ENCODE measurements at regions not wholly inside any gene's neighbourhood (a gene's known extent, or its start where the extent isn't known, plus 50 kb on each side); places are given as distances from the start of the nearest gene placed in this dataset.

DNA sequence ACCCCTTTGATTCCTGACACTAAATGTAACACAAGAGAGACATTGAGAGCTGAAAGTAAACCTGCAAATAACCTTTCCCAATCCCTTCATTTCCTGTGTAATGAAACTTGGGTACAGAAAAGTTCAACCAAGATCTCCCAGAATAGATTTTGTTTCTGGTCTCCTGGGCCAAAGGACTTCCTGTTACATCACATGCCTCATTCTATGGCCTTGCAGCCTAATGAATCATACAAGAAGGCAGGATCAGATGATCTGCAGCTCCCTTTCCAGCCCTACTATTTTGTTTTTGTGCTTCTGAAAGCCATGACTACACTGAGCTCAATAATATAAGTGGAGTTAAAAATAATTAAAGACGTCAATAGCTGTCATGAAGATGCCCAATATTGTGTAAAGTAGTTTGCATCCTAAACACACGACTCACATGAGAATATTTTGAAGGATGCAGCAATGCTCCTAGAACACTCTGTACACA, 73.4 kb upstream of the NOX3 start:
- no peak overlapping the region for H3K4me3 Mint-ChIP-seq (ENCODE audit: unreplicated experiment)
- DNase-seq (ENCODE audit: low spot score): no peak
- H3K4me1 Mint-ChIP-seq (ENCODE audit: unreplicated experiment): peaks cover 6% of the 10 kb centered on the region
- H3K9me3 Mint-ChIP-seq (ENCODE audit: unreplicated experiment): no peaks in the 10 kb centered on the region
- no peak for TF ChIP-seq CTCF (IDR thresholded peaks at IDR 0.05; ENCODE audit: unreplicated experiment)
- no peak overlapping the region for H3K27ac Mint-ChIP-seq (ENCODE audit: unreplicated experiment)
- H3K27me3 Mint-ChIP-seq (ENCODE audit: unreplicated experiment): peaks cover 2% of the 10 kb centered on the region
- no peaks in the 10 kb centered on the region for H3K36me3 Mint-ChIP-seq (ENCODE audit: low read depth, unreplicated experiment)

GRCh38 chr6:155528335-155528734, 72.7 kb upstream of the NOX3 start:
- Mint-ChIP-seq H3K27ac (ENCODE audit: unreplicated experiment) (no peak overlapping the region), H3K27me3 (ENCODE audit: unreplicated experiment) (peaks cover 2% of the 10 kb centered on the region), H3K9me3 (ENCODE audit: unreplicated experiment) (no peaks in the 10 kb centered on the region), H3K36me3 (ENCODE audit: low read depth, unreplicated experiment) (no peaks in the 10 kb centered on the region), H3K4me3 (ENCODE audit: unreplicated experiment) (no peak overlapping the region), H3K4me1 (ENCODE audit: unreplicated experiment) (peaks cover 6% of the 10 kb centered on the region)
- no peak for DNase-seq (ENCODE audit: low spot score)
- no peak for TF ChIP-seq CTCF (IDR thresholded peaks at IDR 0.05; ENCODE audit: unreplicated experiment)

- no peaks in the 10 kb centered on the region for H3K9me3 Mint-ChIP-seq (ENCODE audit: unreplicated experiment)
- H3K4me3 Mint-ChIP-seq (ENCODE audit: unreplicated experiment): no peak overlapping the region
- no peak for TF ChIP-seq CTCF (IDR thresholded peaks at IDR 0.05; ENCODE audit: unreplicated experiment)
- H3K27ac Mint-ChIP-seq (ENCODE audit: unreplicated experiment): no peak overlapping the region
- no peak for DNase-seq (ENCODE audit: low spot score)
- H3K36me3 Mint-ChIP-seq (ENCODE audit: low read depth, unreplicated experiment): no peaks in the 10 kb centered on the region
- peaks cover 6% of the 10 kb centered on the region for H3K4me1 Mint-ChIP-seq (ENCODE audit: unreplicated experiment)
- peaks cover 2% of the 10 kb centered on the region for H3K27me3 Mint-ChIP-seq (ENCODE audit: unreplicated experiment)
Observed at GRCh38 chr6:155527443-155527842, 71.8 kb upstream of the NOX3 start.

DNA sequence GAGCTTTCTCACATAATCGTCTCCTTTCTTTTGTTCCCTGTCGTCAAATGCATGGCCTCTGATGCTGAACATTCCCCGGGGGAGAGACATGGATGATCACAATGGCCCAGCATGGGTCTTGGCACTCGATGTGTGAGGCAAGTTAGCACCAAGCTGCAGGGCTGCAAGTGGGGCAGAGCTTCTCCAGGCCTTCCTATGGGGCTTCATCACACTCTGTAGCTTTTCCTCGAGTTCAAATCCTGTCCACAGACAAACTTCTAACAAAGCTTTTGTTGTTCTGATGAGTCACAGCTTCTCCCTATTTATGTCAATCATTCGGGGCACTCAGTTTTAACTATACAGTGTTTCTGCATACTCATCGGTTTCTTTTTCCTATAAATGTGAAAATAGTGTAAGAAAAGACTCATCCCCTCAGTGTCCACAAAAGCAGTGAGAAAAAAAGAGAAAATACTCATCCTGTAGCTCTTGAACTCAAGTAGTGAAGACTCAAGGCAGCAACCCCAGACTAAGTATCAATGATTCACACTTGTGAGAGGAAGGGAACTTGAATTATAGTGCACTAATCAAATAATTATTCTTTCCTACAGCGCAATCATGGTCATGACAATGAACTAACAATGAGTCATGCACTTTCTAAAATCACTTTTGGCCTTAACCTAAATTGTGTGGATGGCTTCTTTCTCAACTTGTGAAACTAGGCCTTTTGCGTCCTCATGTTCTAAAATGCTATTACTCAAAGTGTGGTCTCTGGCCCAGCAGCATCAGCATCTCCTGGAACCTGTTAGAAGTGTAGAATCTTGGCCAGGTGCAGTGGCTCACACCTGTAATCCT, 68.4 kb upstream of the NOX3 start:
- Mint-ChIP-seq H3K36me3 (ENCODE audit: low read depth, unreplicated experiment) (no peaks in the 10 kb centered on the region), H3K27me3 (ENCODE audit: unreplicated experiment) (peaks cover 4% of the 10 kb centered on the region), H3K9me3 (ENCODE audit: unreplicated experiment) (no peaks in the 10 kb centered on the region), H3K27ac (ENCODE audit: unreplicated experiment) (no peak overlapping the region), H3K4me3 (ENCODE audit: unreplicated experiment) (no peak overlapping the region), H3K4me1 (ENCODE audit: unreplicated experiment) (peaks cover 3% of the 10 kb centered on the region)
- no peak for DNase-seq (ENCODE audit: low spot score)
- TF ChIP-seq CTCF (IDR thresholded peaks at IDR 0.05; ENCODE audit: unreplicated experiment): no peak

- H3K4me3 Mint-ChIP-seq (ENCODE audit: unreplicated experiment): no peak overlapping the region
- no peak for TF ChIP-seq CTCF (IDR thresholded peaks at IDR 0.05; ENCODE audit: unreplicated experiment)
- no peaks in the 10 kb centered on the region for H3K4me1 Mint-ChIP-seq (ENCODE audit: unreplicated experiment)
- H3K27ac Mint-ChIP-seq (ENCODE audit: unreplicated experiment): no peak overlapping the region
- no peaks in the 10 kb centered on the region for H3K36me3 Mint-ChIP-seq (ENCODE audit: low read depth, unreplicated experiment)
- peaks cover 2% of the 10 kb centered on the region for H3K27me3 Mint-ChIP-seq (ENCODE audit: unreplicated experiment)
- no peaks in the 10 kb centered on the region for H3K9me3 Mint-ChIP-seq (ENCODE audit: unreplicated experiment)
- no peak for DNase-seq (ENCODE audit: low spot score)
Observed at GRCh38 chr6:155521719-155522118, 66.1 kb upstream of the NOX3 start.

Data from endothelial cell (in vitro differentiated cells).